ENCODE measurements at regions not wholly inside any gene's neighbourhood (a gene's known extent, or its start where the extent isn't known, plus 50 kb on each side); places are given as distances from the start of the nearest gene placed in this dataset.
"Not testable (repeated sequence)": the region's sequence is repeated elsewhere in the genome, so short reads cannot be mapped to it uniquely, and the experiment has no call there.

DNA sequence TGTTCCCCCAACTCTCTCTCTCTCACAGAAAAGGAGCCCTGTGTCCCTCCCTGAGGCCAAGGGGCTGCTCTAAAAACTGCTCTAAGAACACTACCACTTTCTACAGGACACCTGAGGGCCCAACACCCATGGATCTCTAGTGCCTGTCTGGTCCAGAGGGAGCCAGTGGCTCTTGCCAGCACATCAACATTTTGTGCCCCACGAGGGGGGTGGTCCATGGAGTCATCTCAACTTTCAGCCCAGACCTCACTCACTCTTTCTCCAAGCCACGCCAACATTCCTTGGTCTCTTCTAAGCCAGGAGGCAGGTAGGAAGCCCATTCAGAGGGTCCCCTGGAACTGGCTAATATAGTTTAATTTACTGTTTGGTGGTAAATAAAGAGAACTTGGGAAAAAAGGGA, 469.0 kb upstream of the ZNG1F start:
- not testable (repeated sequence) for DNase-seq; H3K36me3 ChIP-seq (ENCODE audit: control insufficient read depth, insufficient read depth, low read length); H3K4me1 ChIP-seq (ENCODE audit: control insufficient read depth, insufficient read depth, low read length); H3K4me3 Mint-ChIP-seq; H3K27ac Mint-ChIP-seq; H3K36me3 Mint-ChIP-seq (ENCODE audit: low read depth); H3K9me3 ChIP-seq (ENCODE audit: control insufficient read depth, low read length); H3K27ac ChIP-seq (ENCODE audit: low read depth, low read length); H3K27me3 ChIP-seq (ENCODE audit: control insufficient read depth, insufficient read depth, low read length, poor library complexity, severe bottlenecking); H3K9ac ChIP-seq (ENCODE audit: extremely low read depth, low read length, poor library complexity, severe bottlenecking); H3K4me1 Mint-ChIP-seq; H3K4me3 ChIP-seq (ENCODE audit: low read length)
- Mint-ChIP-seq H3K27me3 (ENCODE audit: insufficient read depth) (peaks cover 16% of the 10 kb centered on the region), H3K9me3 (peaks cover 13% of the 10 kb centered on the region)
- WGBS, 2 experiments (ENCODE audit: insufficient coverage in 1 of 2, insufficient read length in 1 of 2) = 85% methylated on average over 1 of the region's 2 CpGs; no CpG with 5 or more reads in 1 of the 2 experiments

DNA sequence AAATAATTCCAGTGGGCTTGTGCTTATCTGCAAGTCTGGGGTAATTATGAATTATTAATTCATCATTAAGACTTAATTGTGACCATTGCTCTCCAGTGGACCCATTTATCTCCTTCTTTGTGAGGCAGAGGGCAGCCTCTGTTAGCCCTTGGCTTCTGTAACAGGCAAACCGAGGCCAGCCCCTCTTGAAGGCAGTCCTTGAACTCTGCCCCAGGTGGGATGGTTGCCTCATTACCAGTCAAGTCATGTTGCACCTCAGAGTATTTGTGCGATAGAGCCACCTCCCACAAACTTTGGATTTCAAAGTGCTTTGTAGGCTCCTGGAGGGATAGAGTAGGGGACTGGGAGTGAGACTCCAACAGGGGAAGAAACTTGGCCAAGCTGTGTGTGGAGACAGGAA, 468.0 kb upstream of the ZNG1F start:
- not testable (repeated sequence) for H3K4me1 Mint-ChIP-seq; H3K9ac ChIP-seq (ENCODE audit: extremely low read depth, low read length, poor library complexity, severe bottlenecking); H3K36me3 Mint-ChIP-seq (ENCODE audit: low read depth); H3K4me1 ChIP-seq (ENCODE audit: control insufficient read depth, insufficient read depth, low read length); H3K9me3 ChIP-seq (ENCODE audit: control insufficient read depth, low read length); H3K4me3 Mint-ChIP-seq; H3K36me3 ChIP-seq (ENCODE audit: control insufficient read depth, insufficient read depth, low read length); H3K27me3 ChIP-seq (ENCODE audit: control insufficient read depth, insufficient read depth, low read length, poor library complexity, severe bottlenecking); H3K27ac ChIP-seq (ENCODE audit: low read depth, low read length); H3K4me3 ChIP-seq (ENCODE audit: low read length); DNase-seq; H3K27ac Mint-ChIP-seq
- Mint-ChIP-seq H3K9me3 (peaks cover 13% of the 10 kb centered on the region), H3K27me3 (ENCODE audit: insufficient read depth) (peaks cover 16% of the 10 kb centered on the region)
- 94% methylated on average over 2 of the region's 2 CpGs; no CpG with 5 or more reads in 1 of the 2 experiments for WGBS, 2 experiments (ENCODE audit: insufficient coverage in 1 of 2, insufficient read length in 1 of 2)

DNA sequence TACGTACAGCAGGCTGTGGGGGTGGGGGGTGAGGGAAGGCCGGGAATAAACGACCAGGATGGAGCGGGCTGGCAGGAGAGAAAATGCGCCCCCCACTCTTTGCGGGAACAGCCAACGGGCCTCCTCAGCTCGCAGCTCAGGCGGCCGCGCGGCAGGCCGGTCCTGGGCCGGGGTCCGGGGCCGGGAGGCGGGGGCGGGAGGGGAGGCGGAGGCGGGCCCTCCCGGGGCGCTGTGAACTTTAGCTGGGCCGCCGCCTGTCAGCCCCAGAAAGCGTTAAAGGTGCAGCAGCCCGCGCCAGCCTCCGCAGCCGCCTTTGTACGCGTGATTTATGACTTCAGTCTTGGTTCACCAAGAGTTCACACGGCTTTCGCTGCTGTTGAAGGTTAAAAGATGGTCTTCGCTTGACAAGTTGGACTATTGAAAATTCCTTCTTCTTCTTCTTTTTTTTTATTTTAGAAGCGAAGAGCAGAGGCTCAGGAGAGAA, 466.0 kb upstream of the ZNG1F start:
- DNase-seq; H3K4me1 ChIP-seq (ENCODE audit: control insufficient read depth, insufficient read depth, low read length); H3K36me3 Mint-ChIP-seq (ENCODE audit: low read depth); H3K9me3 ChIP-seq (ENCODE audit: control insufficient read depth, low read length); H3K27ac ChIP-seq (ENCODE audit: low read depth, low read length); H3K9ac ChIP-seq (ENCODE audit: extremely low read depth, low read length, poor library complexity, severe bottlenecking); H3K4me1 Mint-ChIP-seq; H3K4me3 ChIP-seq (ENCODE audit: low read length); H3K27me3 ChIP-seq (ENCODE audit: control insufficient read depth, insufficient read depth, low read length, poor library complexity, severe bottlenecking); H3K36me3 ChIP-seq (ENCODE audit: control insufficient read depth, insufficient read depth, low read length); H3K27ac Mint-ChIP-seq: not testable (repeated sequence)
- Mint-ChIP-seq H3K27me3 (ENCODE audit: insufficient read depth) (peaks cover 16% of the 10 kb centered on the region), H3K9me3 (peaks cover 13% of the 10 kb centered on the region), H3K4me3 (peak overlapping the region; percentile 39)
- 21% methylated on average over 13 of the region's 35 CpGs; no CpG with 5 or more reads in 1 of the 2 experiments for WGBS, 2 experiments (ENCODE audit: insufficient coverage in 1 of 2, insufficient read length in 1 of 2)

DNA sequence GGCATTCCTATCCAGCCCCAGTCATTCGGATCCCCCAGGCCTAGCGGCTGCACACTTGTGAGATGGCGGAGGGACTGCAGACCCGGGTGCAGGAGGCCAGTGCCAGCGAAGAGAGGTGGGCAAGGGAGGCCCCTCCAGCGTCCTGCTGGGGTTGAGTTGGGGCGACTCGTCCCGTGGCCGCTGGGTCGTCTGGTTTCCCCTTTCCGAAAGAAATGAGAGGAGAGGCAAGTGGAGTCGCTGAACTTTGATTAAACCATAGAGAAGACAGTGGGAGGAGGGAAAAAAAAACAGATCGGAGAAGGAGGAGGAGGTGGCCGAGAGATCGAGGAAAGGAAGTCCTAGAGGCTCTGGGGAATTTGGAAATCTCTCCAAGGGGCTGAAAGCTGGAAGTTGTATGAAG, 465.2 kb upstream of the ZNG1F start:
- 76 to 85% methylated on average over 9 to 14 of the region's 16 CpGs for WGBS, 2 experiments (ENCODE audit: insufficient coverage in 1 of 2, insufficient read length in 1 of 2)
- not testable (repeated sequence) for DNase-seq; H3K27ac Mint-ChIP-seq; H3K27me3 ChIP-seq (ENCODE audit: control insufficient read depth, insufficient read depth, low read length, poor library complexity, severe bottlenecking); H3K36me3 ChIP-seq (ENCODE audit: control insufficient read depth, insufficient read depth, low read length); H3K4me1 Mint-ChIP-seq; H3K4me1 ChIP-seq (ENCODE audit: control insufficient read depth, insufficient read depth, low read length); H3K9ac ChIP-seq (ENCODE audit: extremely low read depth, low read length, poor library complexity, severe bottlenecking); H3K36me3 Mint-ChIP-seq (ENCODE audit: low read depth); H3K27ac ChIP-seq (ENCODE audit: low read depth, low read length); H3K4me3 ChIP-seq (ENCODE audit: low read length); H3K9me3 ChIP-seq (ENCODE audit: control insufficient read depth, low read length)
- Mint-ChIP-seq H3K9me3 (peaks cover 13% of the 10 kb centered on the region), H3K27me3 (ENCODE audit: insufficient read depth) (peaks cover 16% of the 10 kb centered on the region), H3K4me3 (peak overlapping the region; percentile 3)

DNA sequence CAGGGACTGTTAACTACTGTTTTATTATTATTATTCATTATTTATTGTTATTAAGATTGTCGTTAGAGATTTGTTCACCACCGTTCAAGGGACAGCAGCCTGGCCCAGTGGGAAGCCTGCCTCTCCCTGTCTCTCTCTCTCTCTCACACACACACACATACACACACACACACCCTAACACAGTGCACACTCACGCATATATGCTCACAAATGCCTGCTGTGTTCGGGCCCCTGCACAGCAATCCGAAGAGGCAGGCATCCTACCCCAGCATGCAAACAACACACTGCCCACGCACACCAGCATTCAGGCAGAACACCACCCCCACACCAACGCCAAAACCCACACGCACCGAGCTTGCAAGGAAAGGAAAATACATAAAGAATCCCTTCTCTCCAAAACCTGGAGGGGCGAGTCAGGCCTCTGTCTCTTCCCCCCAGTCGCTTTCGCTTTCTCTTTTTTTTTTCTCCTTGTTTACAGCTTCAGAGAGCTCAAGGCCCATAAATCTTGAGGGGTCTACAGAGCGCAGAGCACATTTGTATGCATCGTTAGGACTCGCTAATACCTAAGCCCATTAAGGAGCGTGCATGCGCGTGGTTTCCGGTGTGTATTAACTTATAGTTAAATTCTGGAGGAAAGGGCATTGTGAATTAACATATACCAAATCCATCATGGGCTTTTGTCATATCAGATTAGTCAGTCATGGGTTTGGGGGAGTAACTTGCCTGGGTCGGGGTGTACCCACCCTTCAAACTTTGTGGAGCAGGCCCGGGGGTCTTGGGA, 464.6 kb upstream of the ZNG1F start:
- not testable (repeated sequence) for H3K9me3 Mint-ChIP-seq; H3K4me1 ChIP-seq (ENCODE audit: control insufficient read depth, insufficient read depth, low read length); H3K9me3 ChIP-seq (ENCODE audit: control insufficient read depth, low read length); H3K9ac ChIP-seq (ENCODE audit: extremely low read depth, low read length, poor library complexity, severe bottlenecking); H3K27ac Mint-ChIP-seq; H3K27ac ChIP-seq (ENCODE audit: low read depth, low read length); H3K36me3 Mint-ChIP-seq (ENCODE audit: low read depth); H3K4me3 ChIP-seq (ENCODE audit: low read length); H3K4me3 Mint-ChIP-seq; H3K27me3 ChIP-seq (ENCODE audit: control insufficient read depth, insufficient read depth, low read length, poor library complexity, severe bottlenecking); DNase-seq; H3K4me1 Mint-ChIP-seq; H3K36me3 ChIP-seq (ENCODE audit: control insufficient read depth, insufficient read depth, low read length)
- H3K27me3 Mint-ChIP-seq (ENCODE audit: insufficient read depth) = peaks cover 11% of the 10 kb centered on the region
- WGBS, 2 experiments (ENCODE audit: insufficient coverage in 1 of 2, insufficient read length in 1 of 2) = 82% methylated on average over 3 of the region's 21 CpGs; no CpG with 5 or more reads in 1 of the 2 experiments

DNA sequence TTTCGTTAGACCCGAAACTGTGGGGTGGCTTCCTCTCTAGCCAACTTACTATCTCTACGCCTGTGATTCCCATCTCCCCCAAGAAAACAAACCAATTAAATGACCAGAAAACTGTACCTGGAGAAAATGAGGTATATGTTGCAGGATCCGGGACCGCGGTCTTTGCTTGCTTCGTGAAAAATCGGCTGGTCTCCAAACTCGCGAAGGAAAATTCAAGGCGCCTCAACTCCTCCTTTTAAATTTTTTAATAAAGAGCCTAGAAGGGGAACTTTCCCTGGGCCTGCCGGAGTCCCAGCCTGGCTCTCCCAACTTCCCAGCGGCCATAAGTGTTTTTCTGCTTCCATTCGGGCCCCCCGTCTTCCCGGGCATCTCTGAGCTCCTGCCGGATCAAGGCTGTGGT, 463.7 kb upstream of the ZNG1F start:
- not testable (repeated sequence) for H3K27ac ChIP-seq (ENCODE audit: low read depth, low read length); H3K36me3 ChIP-seq (ENCODE audit: control insufficient read depth, insufficient read depth, low read length); H3K9ac ChIP-seq (ENCODE audit: extremely low read depth, low read length, poor library complexity, severe bottlenecking); H3K4me1 ChIP-seq (ENCODE audit: control insufficient read depth, insufficient read depth, low read length); DNase-seq; H3K27ac Mint-ChIP-seq; H3K27me3 ChIP-seq (ENCODE audit: control insufficient read depth, insufficient read depth, low read length, poor library complexity, severe bottlenecking); H3K4me3 Mint-ChIP-seq; H3K9me3 Mint-ChIP-seq; H3K4me1 Mint-ChIP-seq; H3K4me3 ChIP-seq (ENCODE audit: low read length); H3K9me3 ChIP-seq (ENCODE audit: control insufficient read depth, low read length); H3K36me3 Mint-ChIP-seq (ENCODE audit: low read depth)
- peaks cover 11% of the 10 kb centered on the region for H3K27me3 Mint-ChIP-seq (ENCODE audit: insufficient read depth)
- WGBS, 2 experiments (ENCODE audit: insufficient coverage in 1 of 2, insufficient read length in 1 of 2) = 96 to 97% methylated on average over 7 to 9 of the region's 17 CpGs

DNA sequence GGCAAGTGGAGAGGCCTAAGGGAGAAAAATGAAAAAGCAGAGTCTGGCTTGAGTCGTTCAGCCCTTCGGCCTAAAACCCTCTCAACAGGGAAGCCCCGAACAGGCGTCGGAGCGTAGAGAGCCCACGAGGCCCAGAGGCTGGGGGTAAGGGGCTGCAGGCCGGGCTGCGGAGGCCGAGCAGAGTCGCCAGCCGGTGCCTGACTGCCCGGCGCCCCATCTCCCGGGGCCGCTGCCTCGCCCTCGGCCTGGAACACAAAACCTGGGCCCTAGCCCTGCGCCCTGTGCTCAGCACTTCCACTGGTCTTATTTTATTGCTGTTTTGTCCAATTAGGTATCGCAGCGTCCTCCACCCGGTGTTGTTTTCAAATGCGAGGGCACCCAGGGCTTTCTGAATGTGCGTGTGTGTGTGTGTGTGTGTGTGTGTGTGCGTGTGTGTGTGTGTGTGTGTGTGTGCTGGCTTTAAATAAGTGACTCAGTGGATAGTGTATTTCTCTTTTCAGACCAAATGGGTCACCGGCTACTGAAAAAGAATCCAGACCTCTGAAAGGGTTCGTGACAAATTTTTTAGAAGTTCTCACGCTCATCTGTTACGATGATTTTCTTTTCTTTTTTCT, 463.1 kb upstream of the ZNG1F start:
- H3K27ac Mint-ChIP-seq; H3K4me3 ChIP-seq (ENCODE audit: low read length); H3K27ac ChIP-seq (ENCODE audit: low read depth, low read length); H3K9me3 Mint-ChIP-seq; H3K4me3 Mint-ChIP-seq; H3K36me3 Mint-ChIP-seq (ENCODE audit: low read depth); DNase-seq; H3K4me1 ChIP-seq (ENCODE audit: control insufficient read depth, insufficient read depth, low read length); H3K9ac ChIP-seq (ENCODE audit: extremely low read depth, low read length, poor library complexity, severe bottlenecking); H3K36me3 ChIP-seq (ENCODE audit: control insufficient read depth, insufficient read depth, low read length); H3K9me3 ChIP-seq (ENCODE audit: control insufficient read depth, low read length); H3K4me1 Mint-ChIP-seq; H3K27me3 Mint-ChIP-seq (ENCODE audit: insufficient read depth); H3K27me3 ChIP-seq (ENCODE audit: control insufficient read depth, insufficient read depth, low read length, poor library complexity, severe bottlenecking): not testable (repeated sequence)
- WGBS, 2 experiments (ENCODE audit: insufficient coverage in 1 of 2, insufficient read length in 1 of 2) = 94% methylated on average over 17 of the region's 29 CpGs; no CpG with 5 or more reads in 1 of the 2 experiments

All from endodermal cell (in vitro differentiated cells).